Endothelial cell of umbilical vein (primary cell): ENCODE measurements at regions not wholly inside any gene's neighbourhood (a gene's known extent, or its start where the extent isn't known, plus 50 kb on each side); places are given as distances from the start of the nearest gene placed in this dataset.

Experiments used
- BruUV-seq: library from RNA; stranded (reverse); fragments of 400-500 nt; replicated peaks from 2 replicates; lab custom pipeline; 2021; lab: Mats Ljungman, UMichigan
- CTCF ChIA-PET: fragments of 300-600, 350-600 bp; sonication (Branson Sonifier 250); formaldehyde crosslinking; loops from one replicate; lab custom pipeline; 2021; ENCODE audit warnings: antibody characterized with exemption, inconsistent platforms; lab: Charles Lee
- POLR2A ChIA-PET: fragments of 300-600, 350-600 bp; sonication (Branson Sonifier 250); formaldehyde crosslinking; loops from one replicate; lab custom pipeline; 2021; ENCODE audit warnings: antibody characterized with exemption, inconsistent platforms; lab: Charles Lee
- DNase-seq: peaks from one replicate; pipeline ENCODE4 v3.0.0-alpha.2; 2011; ENCODE audit warnings: low read depth, low spot score
- FAIRE-seq: peaks from 2 replicates; lab custom pipeline; 2011; peaks lifted over from hg19 to GRCh38; lab: Jason Lieb, UNC
- H2AFZ ChIP-seq: 2 replicates; pipeline ENCODE4 v1.6.0; 2012; ENCODE audit warnings: low read depth, low read length, control low read depth, inconsistent platforms
- H3K27ac ChIP-seq: 2 replicates; pipeline ENCODE4 v1.5.1; 2011; ENCODE audit warnings: low read depth, mild to moderate bottlenecking, control low read depth, low read length, moderate library complexity; ENCODE audit not compliant: insufficient read depth
- H3K27me3 ChIP-seq, 2 experiments: 2 replicates each; pipeline versions ENCODE4 v1.6.0 to v1.6.1; 2011; ENCODE audit warnings: low read length in 2 of 2, mixed read lengths in 1 of 2; ENCODE audit not compliant: control insufficient read depth in 2 of 2, insufficient read depth in 2 of 2
- H3K36me3 ChIP-seq, 2 experiments: 2 replicates in 1 of 2; 3 replicates in 1 of 2; pipeline ENCODE4 v1.5.1; 2011; ENCODE audit warnings: low read length in 2 of 2, mild to moderate bottlenecking in 1 of 2, moderate library complexity in 1 of 2; ENCODE audit not compliant: control insufficient read depth in 2 of 2, insufficient read depth in 2 of 2; ENCODE audit errors: extremely low read depth in 1 of 2
- H3K4me1 ChIP-seq: 3 replicates; pipeline ENCODE4 v1.5.1; 2011; ENCODE audit warnings: mild to moderate bottlenecking, low read length; ENCODE audit not compliant: control insufficient read depth, insufficient read depth; ENCODE audit errors: extremely low read depth
- H3K4me2 ChIP-seq: 2 replicates; pipeline ENCODE4 v1.6.1; 2011; ENCODE audit warnings: low read length, control low read depth, mixed read lengths; ENCODE audit not compliant: insufficient read depth
- H3K4me3 ChIP-seq, 3 experiments: fragments of 200-600 bp in 1 of 3; sonication (generic), shearing (Covaris generic) in 1 of 3; replicated peaks in 1 of 3; 2 replicates each; pipeline ENCODE4 v1.5.1; 2011 to 2016; ENCODE audit warnings: control low read depth in 3 of 3, low read length in 3 of 3, mild to moderate bottlenecking in 2 of 3, inconsistent platforms in 1 of 3, low read depth in 1 of 3, moderate library complexity in 1 of 3; ENCODE audit not compliant: insufficient read depth in 1 of 3
- H3K79me2 ChIP-seq: 2 replicates; pipeline ENCODE4 v1.6.0; 2012; ENCODE audit warnings: low read length, inconsistent platforms; ENCODE audit not compliant: control insufficient read depth, insufficient read depth
- H3K9ac ChIP-seq: replicated peaks from 2 replicates; pipeline ENCODE3; 2011; ENCODE audit warnings: low read length, control low read depth; ENCODE audit not compliant: insufficient read depth; ENCODE audit errors: extremely low read depth
- H3K9me1 ChIP-seq: replicated peaks from 3 replicates; pipeline ENCODE4 v1.6.0; 2011; ENCODE audit warnings: mild to moderate bottlenecking, low read length; ENCODE audit not compliant: control insufficient read depth, insufficient read depth; ENCODE audit errors: extremely low read depth
- H3K9me3 ChIP-seq: replicated peaks from 2 replicates; pipeline ENCODE4 v1.5.1; 2012; ENCODE audit warnings: low read length, inconsistent platforms; ENCODE audit not compliant: control insufficient read depth, insufficient read depth
- H4K20me1 ChIP-seq: replicated peaks from 2 replicates; pipeline ENCODE3; 2011; ENCODE audit warnings: mild to moderate bottlenecking, low read length; ENCODE audit not compliant: control insufficient read depth, insufficient read depth; ENCODE audit errors: extremely low read depth
- EZH2 ChIP-seq: IDR thresholded peaks from 2 replicates; pipeline ENCODE4 v1.6.1; 2012; ENCODE audit warnings: borderline replicate concordance, low read depth, mild to moderate bottlenecking, moderate library complexity, low read length, inconsistent platforms; ENCODE audit not compliant: severe bottlenecking
- FOS ChIP-seq: IDR thresholded peaks from 2 replicates; pipeline ENCODE4 v1.6.1; 2011; ENCODE audit warnings: mild to moderate bottlenecking, low read length, moderate library complexity, borderline replicate concordance; ENCODE audit not compliant: insufficient read depth
- GATA2 ChIP-seq: IDR thresholded peaks from 2 replicates; pipeline ENCODE4 v1.7.0; 2011; ENCODE audit warnings: low read depth, mild to moderate bottlenecking, moderate library complexity, mixed read lengths, low read length; ENCODE audit not compliant: insufficient read length, insufficient read depth
- JUN ChIP-seq: IDR thresholded peaks from 2 replicates; pipeline ENCODE4 v1.6.1; 2011; ENCODE audit warnings: borderline replicate concordance, low read depth; ENCODE audit not compliant: insufficient read length, insufficient read depth
- MYC ChIP-seq: IDR thresholded peaks from one replicate; pipeline ENCODE4 v1.6.1; 2011; ENCODE audit warnings: mild to moderate bottlenecking, low read depth, low read length
- POLR2A ChIP-seq: IDR thresholded peaks from 2 replicates; pipeline ENCODE4 v1.6.1; 2012; ENCODE audit warnings: low read depth, mild to moderate bottlenecking, control low read depth, low read length
- POLR2AphosphoS5 ChIP-seq: IDR thresholded peaks from 2 replicates; pipeline ENCODE4 v1.6.1; 2012; ENCODE audit warnings: low read depth, mild to moderate bottlenecking, control low read depth, low read length, moderate library complexity; ENCODE audit not compliant: insufficient read depth
- dilution Hi-C: fragments of 300-500 bp; cut with MboI; formaldehyde crosslinking; loops from one replicate; pipeline ENCODE4 v1.15.0; 2019; ENCODE audit warnings: low sequenced_read_pairs; ENCODE audit not compliant: extremely low pct_ligation_motif_present
- intact Hi-C: fragments of 100-400 bp; cut with micrococcal nuclease; formaldehyde crosslinking; loops from one replicate; pipeline ENCODE4 v1.10.0; 2022
- TF ChIP-seq, protein P1 (sequence below): IDR thresholded peaks from 2 replicates; pipeline ENCODE4 v1.6.1; 2011; ENCODE audit not compliant: insufficient read depth, insufficient read length
- TF ChIP-seq, protein P2 (sequence below), 2 donors: IDR thresholded peaks; 1 replicate in 1 of 2; 2 replicates in 1 of 2; pipeline ENCODE4 v1.5.1; 2011; ENCODE audit warnings: low read length in 2 of 2, mild to moderate bottlenecking in 2 of 2, moderate library complexity in 2 of 2, control low read depth in 1 of 2, inconsistent platforms in 1 of 2, low read depth in 1 of 2; ENCODE audit not compliant: insufficient read depth in 1 of 2; ENCODE audit errors: extremely low read depth in 1 of 2

DNA sequence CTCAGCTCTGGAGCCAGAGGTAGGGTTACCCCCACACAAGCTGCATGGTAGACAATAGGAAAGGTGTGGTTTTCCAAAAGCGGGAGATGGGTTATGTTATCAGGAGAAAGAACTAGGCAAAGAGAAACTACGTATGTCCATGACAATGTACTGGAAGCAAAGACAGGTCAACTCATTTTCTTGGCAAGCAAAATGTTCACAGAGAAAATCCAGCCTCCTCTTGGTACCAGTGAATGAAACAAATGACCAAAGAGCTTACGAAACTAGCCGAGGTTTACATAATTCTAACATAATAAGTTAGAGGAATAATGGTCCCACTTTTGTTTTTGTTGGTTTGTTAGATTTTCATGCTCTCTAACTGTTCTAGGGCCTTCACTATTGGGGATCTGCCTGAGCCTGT lies 338.1 kb upstream of the TGFBR2 start:
- Histone ChIP-seq H4K20me1 (no peaks in the 10 kb centered on the region), H3K4me1 (no peaks in the 10 kb centered on the region), H3K4me3 (no peak overlapping the region), H3K27ac (no peak overlapping the region), H3K36me3 (no peaks in the 10 kb centered on the region), H3K4me2 (no peak overlapping the region), H3K9me3 (no peaks in the 10 kb centered on the region), H3K9ac (no peak overlapping the region), H3K79me2 (no peaks in the 10 kb centered on the region), H2AFZ (no peak overlapping the region), H3K9me1 (no peaks in the 10 kb centered on the region), H3K27me3 (no peaks in the 10 kb centered on the region)
- TF ChIP-seq, protein P1, sequence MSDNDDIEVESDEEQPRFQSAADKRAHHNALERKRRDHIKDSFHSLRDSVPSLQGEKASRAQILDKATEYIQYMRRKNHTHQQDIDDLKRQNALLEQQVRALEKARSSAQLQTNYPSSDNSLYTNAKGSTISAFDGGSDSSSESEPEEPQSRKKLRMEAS, result no peak
- TF ChIP-seq FOS (no peak), GATA2 (no peak), EZH2 (no peak), POLR2A (no peak), POLR2AphosphoS5 (no peak), MYC (no peak), JUN (no peak)
- TF ChIP-seq, protein P2, sequence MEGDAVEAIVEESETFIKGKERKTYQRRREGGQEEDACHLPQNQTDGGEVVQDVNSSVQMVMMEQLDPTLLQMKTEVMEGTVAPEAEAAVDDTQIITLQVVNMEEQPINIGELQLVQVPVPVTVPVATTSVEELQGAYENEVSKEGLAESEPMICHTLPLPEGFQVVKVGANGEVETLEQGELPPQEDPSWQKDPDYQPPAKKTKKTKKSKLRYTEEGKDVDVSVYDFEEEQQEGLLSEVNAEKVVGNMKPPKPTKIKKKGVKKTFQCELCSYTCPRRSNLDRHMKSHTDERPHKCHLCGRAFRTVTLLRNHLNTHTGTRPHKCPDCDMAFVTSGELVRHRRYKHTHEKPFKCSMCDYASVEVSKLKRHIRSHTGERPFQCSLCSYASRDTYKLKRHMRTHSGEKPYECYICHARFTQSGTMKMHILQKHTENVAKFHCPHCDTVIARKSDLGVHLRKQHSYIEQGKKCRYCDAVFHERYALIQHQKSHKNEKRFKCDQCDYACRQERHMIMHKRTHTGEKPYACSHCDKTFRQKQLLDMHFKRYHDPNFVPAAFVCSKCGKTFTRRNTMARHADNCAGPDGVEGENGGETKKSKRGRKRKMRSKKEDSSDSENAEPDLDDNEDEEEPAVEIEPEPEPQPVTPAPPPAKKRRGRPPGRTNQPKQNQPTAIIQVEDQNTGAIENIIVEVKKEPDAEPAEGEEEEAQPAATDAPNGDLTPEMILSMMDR (IDR thresholded peaks at IDR 0.05; ENCODE audit: extremely low read depth in 1 of 2, insufficient read depth in 1 of 2, low read depth in 1 of 2, low read length in 2 of 2), result no peak
- ChIA-PET CTCF (interaction anchor here (1.1 kb wide), 1 partner anchor 17 kb away, joined by 3 read pairs; no protein-coding TSS in a partner anchor), POLR2A (no interaction called here)
- no TSS peak for BruUV-seq
- no peak for DNase-seq
- no peak for FAIRE-seq
- intact Hi-C loops, result loop anchor here (2.0 kb wide), 1 partner anchor 17 kb away; no protein-coding TSS in a partner anchor
- dilution Hi-C loops, result no loop called here
